PC-3 (cell line): ENCODE measurements at regions not wholly inside any gene's neighbourhood (a gene's known extent, or its start where the extent isn't known, plus 50 kb on each side); places are given as distances from the start of the nearest gene placed in this dataset.

Experiments
- ATAC-seq: fragments of 200-7000 bp; cut with Tn5 transposase; 2 replicates; pipeline ENCODE4 v1.9.1; 2020; ENCODE audit warnings: mild to moderate bottlenecking, moderate library complexity
- BruUV-seq: library from RNA; stranded (reverse); fragments of 400-500 nt; replicated peaks from 2 replicates; lab custom pipeline; 2021; lab: Mats Ljungman, UMichigan
- CTCF ChIA-PET: fragments of 300-600 bp; sonication (Branson Sonifier 250); formaldehyde crosslinking; loops from one replicate; lab custom pipeline; 2022; ENCODE audit warnings: antibody characterized with exemption; lab: Charles Lee
- POLR2A ChIA-PET: fragments of 300-600 bp; sonication (Branson Sonifier 250); formaldehyde crosslinking; loops from one replicate; lab custom pipeline; 2022; ENCODE audit warnings: antibody characterized with exemption; ENCODE audit not compliant: unreplicated experiment; lab: Charles Lee
- DNase-seq: peaks from one replicate; pipeline ENCODE4 v3.0.0-alpha.2; 2015
- H2AFZ ChIP-seq: fragments of 300-600 bp; sonication (generic); 2 replicates; pipeline ENCODE4 v1.6.0; 2016; ENCODE audit warnings: antibody characterized with exemption, low read length
- H3F3A ChIP-seq: fragments of 300-600 bp; sonication (generic); one replicate; pipeline ENCODE4 v1.6.0; 2017; ENCODE audit warnings: antibody characterized with exemption, low read length, control low read depth, mild to moderate bottlenecking; ENCODE audit not compliant: unreplicated experiment
- H3K27ac ChIP-seq: fragments of 300-600 bp; sonication (generic); 2 replicates; pipeline ENCODE4 v1.5.1; 2016; ENCODE audit warnings: mild to moderate bottlenecking, low read length
- H3K27me3 ChIP-seq: fragments of 300-600 bp; sonication (generic); 2 replicates; pipeline ENCODE4 v1.6.1; 2016; ENCODE audit warnings: low read length, mixed read lengths
- H3K36me3 ChIP-seq: fragments of 300-600 bp; sonication (generic); 2 replicates; pipeline ENCODE4 v1.6.1; 2016; ENCODE audit warnings: low read depth, mixed run types, low read length, mixed read lengths
- H3K4me1 ChIP-seq: fragments of 300-600 bp; sonication (generic); 2 replicates; pipeline ENCODE4 v1.5.1; 2016; ENCODE audit warnings: low read length; ENCODE audit not compliant: insufficient read depth
- H3K4me2 ChIP-seq: fragments of 300-600 bp; sonication (generic); 2 replicates; pipeline ENCODE4 v1.6.0; 2016; ENCODE audit warnings: low read length
- H3K4me3 ChIP-seq: fragments of 300-600 bp; sonication (generic); 2 replicates; pipeline ENCODE4 v1.5.1; 2016; ENCODE audit warnings: mild to moderate bottlenecking, low read length, mixed read lengths
- H3K79me2 ChIP-seq: fragments of 300-600 bp; sonication (generic); 2 replicates; pipeline ENCODE4 v1.6.1; 2017; ENCODE audit warnings: low read length, mixed read lengths
- H3K9ac ChIP-seq: fragments of 300-600 bp; sonication (generic); 2 replicates; pipeline ENCODE4 v1.6.0; 2016; ENCODE audit warnings: mild to moderate bottlenecking, low read length
- H3K9me2 ChIP-seq: fragments of 300-600 bp; sonication (generic); replicated peaks from 2 replicates; pipeline ENCODE4 v1.6.1; 2016; ENCODE audit warnings: mixed run types, low read length, mixed read lengths
- H3K9me3 ChIP-seq: fragments of 300-600 bp; sonication (generic); 2 replicates; pipeline ENCODE4 v1.6.1; 2016; ENCODE audit warnings: low read length, mixed read lengths
- H4K20me1 ChIP-seq: fragments of 300-600 bp; sonication (generic); 2 replicates; pipeline ENCODE4 v1.6.1; 2016; ENCODE audit warnings: low read length, mixed read lengths
- EZH2 ChIP-seq: fragments of 300-600 bp; sonication (generic); IDR thresholded peaks from one replicate; pipeline ENCODE4 v1.6.1; 2017; ENCODE audit warnings: antibody characterized with exemption, mild to moderate bottlenecking, low read length; ENCODE audit not compliant: unreplicated experiment
- EZH2phosphoT487 ChIP-seq: fragments of 300-600 bp; sonication (generic); IDR thresholded peaks from 2 replicates; pipeline ENCODE4 v1.6.1; 2018; ENCODE audit warnings: mild to moderate bottlenecking, antibody characterized with exemption, low read length, borderline replicate concordance
- intact Hi-C: fragments of 100-400 bp; cut with micrococcal nuclease; formaldehyde crosslinking; loops from 2 replicates; pipeline ENCODE4 v1.9.0; 2023
- TF ChIP-seq, protein P1 (sequence below): fragments of 300-600 bp; sonication (generic); conservative IDR thresholded peaks from 2 replicates; pipeline ENCODE4 v1.5.1; 2017; ENCODE audit warnings: antibody characterized with exemption, low read depth, mild to moderate bottlenecking, low read length

DNA sequence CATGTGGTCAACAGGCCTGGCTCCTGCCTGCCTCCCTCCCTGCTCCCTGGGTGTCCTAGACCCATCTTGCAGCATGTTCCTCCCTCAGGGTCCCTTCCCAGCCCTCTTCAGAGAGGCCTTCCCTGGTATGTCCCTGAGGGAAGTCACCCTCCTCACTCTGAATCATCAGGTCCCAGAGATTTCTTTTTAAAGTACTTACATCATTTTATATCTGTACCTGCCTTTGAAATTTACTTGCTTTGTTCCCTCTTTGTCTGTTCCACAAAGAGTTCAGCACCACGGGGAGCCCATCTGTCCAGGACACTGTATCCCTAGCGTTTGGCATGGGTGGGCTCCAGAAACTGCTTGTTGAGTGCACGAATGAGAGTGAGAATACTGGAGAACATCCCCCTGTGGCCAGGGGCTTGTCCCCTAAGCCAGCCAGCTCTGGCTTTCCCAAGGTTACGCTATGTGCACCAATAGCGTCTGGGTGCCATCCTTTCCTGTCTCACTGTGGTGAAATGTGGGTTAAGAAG, 50.6 kb upstream of the IGFBP3 start:
- Histone ChIP-seq H3F3A (no peaks in the 10 kb centered on the region), H2AFZ (no peak overlapping the region), H3K9me3 (no peaks in the 10 kb centered on the region), H3K4me1 (peaks cover 11% of the 10 kb centered on the region), H3K4me2 (no peak overlapping the region), H3K27ac (no peak overlapping the region), H3K9me2 (no peaks in the 10 kb centered on the region), H3K4me3 (no peak overlapping the region), H3K27me3 (no peaks in the 10 kb centered on the region), H3K79me2 (no peaks in the 10 kb centered on the region), H3K36me3 (no peaks in the 10 kb centered on the region), H4K20me1 (no peaks in the 10 kb centered on the region), H3K9ac (no peak overlapping the region)
- intact Hi-C loops, result no loop called here
- TF ChIP-seq EZH2phosphoT487 (no peak), EZH2 (no peak)
- TF ChIP-seq, protein P1, sequence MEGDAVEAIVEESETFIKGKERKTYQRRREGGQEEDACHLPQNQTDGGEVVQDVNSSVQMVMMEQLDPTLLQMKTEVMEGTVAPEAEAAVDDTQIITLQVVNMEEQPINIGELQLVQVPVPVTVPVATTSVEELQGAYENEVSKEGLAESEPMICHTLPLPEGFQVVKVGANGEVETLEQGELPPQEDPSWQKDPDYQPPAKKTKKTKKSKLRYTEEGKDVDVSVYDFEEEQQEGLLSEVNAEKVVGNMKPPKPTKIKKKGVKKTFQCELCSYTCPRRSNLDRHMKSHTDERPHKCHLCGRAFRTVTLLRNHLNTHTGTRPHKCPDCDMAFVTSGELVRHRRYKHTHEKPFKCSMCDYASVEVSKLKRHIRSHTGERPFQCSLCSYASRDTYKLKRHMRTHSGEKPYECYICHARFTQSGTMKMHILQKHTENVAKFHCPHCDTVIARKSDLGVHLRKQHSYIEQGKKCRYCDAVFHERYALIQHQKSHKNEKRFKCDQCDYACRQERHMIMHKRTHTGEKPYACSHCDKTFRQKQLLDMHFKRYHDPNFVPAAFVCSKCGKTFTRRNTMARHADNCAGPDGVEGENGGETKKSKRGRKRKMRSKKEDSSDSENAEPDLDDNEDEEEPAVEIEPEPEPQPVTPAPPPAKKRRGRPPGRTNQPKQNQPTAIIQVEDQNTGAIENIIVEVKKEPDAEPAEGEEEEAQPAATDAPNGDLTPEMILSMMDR, result no peak
- CTCF ChIA-PET, result no interaction called here
- BruUV-seq, result no TSS peak
- DNase-seq (no peak), ATAC-seq (no peak)
- POLR2A ChIA-PET, result no interaction called here

DNA sequence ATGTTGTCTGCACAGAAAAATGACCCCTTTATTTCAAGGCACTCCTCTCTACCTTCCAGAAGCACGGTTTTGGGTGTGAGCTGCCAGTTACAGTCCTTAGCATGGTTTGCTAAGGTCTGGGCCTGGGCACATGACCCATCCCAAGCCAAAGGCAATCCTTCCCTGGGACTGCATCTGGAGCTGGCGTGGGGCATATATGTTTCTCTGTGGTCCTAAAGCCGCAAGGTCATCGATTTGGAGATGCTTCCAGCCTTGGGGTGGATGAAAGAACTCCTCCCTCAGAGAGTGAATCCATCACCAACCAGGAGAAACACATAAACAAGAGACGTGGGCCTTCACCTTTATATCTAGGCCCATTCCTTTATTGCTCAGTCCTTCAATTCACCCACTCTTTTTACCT, 50.1 kb upstream of the IGFBP3 start:
- intact Hi-C loops, result no loop called here
- no peak overlapping the region for H3K9ac ChIP-seq
- DNase-seq (no peak), ATAC-seq (no peak)
- no peak overlapping the region for H3K4me2 ChIP-seq
- no peaks in the 10 kb centered on the region for H3K27me3 ChIP-seq
- TF ChIP-seq EZH2 (no peak), EZH2phosphoT487 (no peak)
- TF ChIP-seq, protein P1, result no peak
- CTCF ChIA-PET, result no interaction called here
- no TSS peak for BruUV-seq
- POLR2A ChIA-PET, result no interaction called here
- no peaks in the 10 kb centered on the region for H3F3A ChIP-seq
- H3K9me3 ChIP-seq, result no peaks in the 10 kb centered on the region
- no peaks in the 10 kb centered on the region for H4K20me1 ChIP-seq
- H3K4me1 ChIP-seq, result peaks cover 11% of the 10 kb centered on the region
- H3K27ac ChIP-seq, result no peak overlapping the region
- H2AFZ ChIP-seq, result no peak overlapping the region
- H3K36me3 ChIP-seq, result no peaks in the 10 kb centered on the region
- H3K79me2 ChIP-seq, result no peaks in the 10 kb centered on the region
- no peak overlapping the region for H3K4me3 ChIP-seq
- H3K9me2 ChIP-seq, result no peaks in the 10 kb centered on the region
